ENCODE measurements at regions not wholly inside any gene's neighbourhood (a gene's known extent, or its start where the extent isn't known, plus 50 kb on each side); places are given as distances from the start of the nearest gene placed in this dataset.

DNA sequence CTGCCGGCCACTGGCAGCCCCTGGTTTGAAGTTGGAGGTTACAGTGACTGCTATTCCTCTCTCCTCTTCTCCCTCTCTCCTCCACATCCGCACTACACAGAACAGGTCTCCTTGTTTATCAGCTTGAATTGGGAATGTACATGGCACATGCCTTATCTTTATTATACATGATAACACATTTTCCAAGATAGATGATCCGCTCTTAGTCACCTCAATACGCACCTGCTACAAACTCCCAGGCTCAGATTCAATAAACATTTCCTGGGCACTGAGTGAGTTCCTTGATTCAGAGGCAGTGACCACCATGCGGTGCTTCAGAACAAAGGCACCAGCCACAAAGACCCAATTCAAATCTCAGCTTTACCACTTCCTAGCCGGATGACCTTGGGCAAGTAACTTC lies 227.7 kb downstream of the TSHZ3 start:
- no peak for DNase-seq (ENCODE audit: low spot score)
- TF ChIP-seq, protein P1, sequence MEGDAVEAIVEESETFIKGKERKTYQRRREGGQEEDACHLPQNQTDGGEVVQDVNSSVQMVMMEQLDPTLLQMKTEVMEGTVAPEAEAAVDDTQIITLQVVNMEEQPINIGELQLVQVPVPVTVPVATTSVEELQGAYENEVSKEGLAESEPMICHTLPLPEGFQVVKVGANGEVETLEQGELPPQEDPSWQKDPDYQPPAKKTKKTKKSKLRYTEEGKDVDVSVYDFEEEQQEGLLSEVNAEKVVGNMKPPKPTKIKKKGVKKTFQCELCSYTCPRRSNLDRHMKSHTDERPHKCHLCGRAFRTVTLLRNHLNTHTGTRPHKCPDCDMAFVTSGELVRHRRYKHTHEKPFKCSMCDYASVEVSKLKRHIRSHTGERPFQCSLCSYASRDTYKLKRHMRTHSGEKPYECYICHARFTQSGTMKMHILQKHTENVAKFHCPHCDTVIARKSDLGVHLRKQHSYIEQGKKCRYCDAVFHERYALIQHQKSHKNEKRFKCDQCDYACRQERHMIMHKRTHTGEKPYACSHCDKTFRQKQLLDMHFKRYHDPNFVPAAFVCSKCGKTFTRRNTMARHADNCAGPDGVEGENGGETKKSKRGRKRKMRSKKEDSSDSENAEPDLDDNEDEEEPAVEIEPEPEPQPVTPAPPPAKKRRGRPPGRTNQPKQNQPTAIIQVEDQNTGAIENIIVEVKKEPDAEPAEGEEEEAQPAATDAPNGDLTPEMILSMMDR (IDR thresholded peaks at IDR 0.05; ENCODE audit: extremely low read depth, missing control alignments): no peak

DNA sequence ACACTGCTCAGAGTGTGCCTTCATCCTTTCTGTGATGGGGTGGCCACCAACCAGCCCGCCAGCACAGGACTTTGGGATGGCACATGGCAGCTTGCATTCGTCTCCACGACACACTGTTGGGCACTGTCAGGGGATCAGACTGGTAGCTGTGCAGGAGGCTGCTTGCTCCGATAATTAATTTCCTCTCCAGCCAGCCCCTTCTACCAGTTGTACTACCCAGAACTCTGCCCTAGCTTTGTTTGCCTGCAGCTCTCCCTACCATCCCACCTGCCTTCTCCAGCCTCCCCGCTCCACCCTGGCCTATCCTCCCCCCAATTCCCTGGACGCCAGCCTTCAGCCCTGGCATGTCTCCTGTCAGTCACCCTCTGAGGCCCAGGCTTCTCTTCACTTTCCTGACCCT lies 228.3 kb downstream of the TSHZ3 start:
- TF ChIP-seq, protein P1 (IDR thresholded peaks at IDR 0.05; ENCODE audit: extremely low read depth, missing control alignments): no peak

GRCh38 chr19:31119951-31120690 lies 229.1 kb downstream of the TSHZ3 start:
- TF ChIP-seq, protein P1 (IDR thresholded peaks at IDR 0.05; ENCODE audit: extremely low read depth, missing control alignments): no peak
- DNase-seq (ENCODE audit: low spot score): no peak

More for the DNA sequence above, 228.3 kb downstream of the TSHZ3 start:
- no peak for DNase-seq (ENCODE audit: low spot score)

- TF ChIP-seq, protein P1 (IDR thresholded peaks at IDR 0.05; ENCODE audit: extremely low read depth, missing control alignments): no peak
- DNase-seq (ENCODE audit: low spot score): no peak
Measured at GRCh38 chr19:31118986-31119385, 230.2 kb downstream of the TSHZ3 start.

- TF ChIP-seq, protein P1 (IDR thresholded peaks at IDR 0.05; ENCODE audit: extremely low read depth, missing control alignments): no peak
- no peak for DNase-seq (ENCODE audit: low spot score)
Measured at GRCh38 chr19:31118287-31118955, 230.8 kb downstream of the TSHZ3 start.

GRCh38 chr19:31114585-31114984 lies 234.7 kb downstream of the TSHZ3 start:
- DNase-seq (ENCODE audit: low spot score): no peak
- TF ChIP-seq, protein P1 (IDR thresholded peaks at IDR 0.05; ENCODE audit: extremely low read depth, missing control alignments): no peak

DNA sequence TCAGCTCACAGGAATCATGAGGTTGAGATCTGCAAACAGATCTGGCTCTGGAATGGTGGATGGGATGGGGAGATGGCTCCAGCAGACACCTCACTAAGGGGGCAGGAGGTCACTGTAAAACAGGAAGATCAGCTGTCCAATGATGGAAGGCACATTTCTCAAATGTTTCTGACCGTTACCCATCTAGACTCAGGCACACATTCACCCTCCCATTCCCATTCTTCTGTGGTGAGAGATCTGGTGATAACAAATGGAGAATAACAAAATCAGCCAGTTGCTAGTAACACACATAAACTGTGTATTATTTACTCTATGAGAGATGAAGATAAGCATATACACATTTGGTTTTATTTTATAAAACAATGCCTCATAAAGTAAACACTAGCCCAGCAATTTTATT lies 235.9 kb downstream of the TSHZ3 start:
- DNase-seq (ENCODE audit: low spot score): no peak
- TF ChIP-seq, protein P1 (IDR thresholded peaks at IDR 0.05; ENCODE audit: extremely low read depth, missing control alignments): no peak
